OCI-LY7 (cell line): ENCODE measurements at regions not wholly inside any gene's neighbourhood (a gene's known extent, or its start where the extent isn't known, plus 50 kb on each side); places are given as distances from the start of the nearest gene placed in this dataset.

ENCODE experiments used
- BruUV-seq: library from RNA; stranded (reverse); fragments of 400-500 nt; replicated peaks from 2 replicates; lab custom pipeline; 2021; lab: Mats Ljungman, UMichigan
- CTCF ChIA-PET: fragments of 300-600 bp; sonication (Branson Sonifier 250); formaldehyde crosslinking; loops from one replicate; lab custom pipeline; 2022; ENCODE audit warnings: antibody characterized with exemption; ENCODE audit not compliant: unreplicated experiment; lab: Charles Lee
- POLR2A ChIA-PET: fragments of 300-600 bp; sonication (Branson Sonifier 250); formaldehyde crosslinking; loops from one replicate; lab custom pipeline; 2022; ENCODE audit warnings: antibody characterized with exemption; lab: Charles Lee
- DNase-seq: peaks from one replicate; pipeline ENCODE4 v3.0.0-alpha.2; 2015; ENCODE audit warnings: low spot score
- H2AFZ ChIP-seq: fragments of 200-600 bp; sonication (generic), shearing (Covaris generic); 2 replicates; pipeline ENCODE4 v1.6.1; 2014; ENCODE audit warnings: mild to moderate bottlenecking, antibody characterized with exemption, low read length, moderate library complexity
- H3K27ac ChIP-seq: fragments of 200-600 bp; sonication (generic); 2 replicates; pipeline ENCODE4 v1.5.1; 2014; ENCODE audit warnings: mixed run types, low read depth, mild to moderate bottlenecking, moderate library complexity, low read length, inconsistent platforms; ENCODE audit not compliant: poor library complexity, severe bottlenecking
- H3K36me3 ChIP-seq: fragments of 200-600 bp; sonication (generic); 2 replicates; pipeline ENCODE4 v1.6.1; 2014; ENCODE audit warnings: mild to moderate bottlenecking, antibody characterized with exemption, low read length, moderate library complexity, mixed read lengths; ENCODE audit not compliant: insufficient read depth
- H3K4me1 ChIP-seq: fragments of 200-600 bp; sonication (generic); 2 replicates; pipeline ENCODE4 v1.5.1; 2014; ENCODE audit warnings: mild to moderate bottlenecking, low read length; ENCODE audit not compliant: insufficient read depth, poor library complexity, severe bottlenecking
- H3K4me2 ChIP-seq: fragments of 200-600 bp; sonication (generic); 2 replicates; pipeline ENCODE4 v1.6.1; 2014; ENCODE audit warnings: mild to moderate bottlenecking, low read length
- H3K4me3 ChIP-seq: fragments of 200-600 bp; sonication (generic); 2 replicates; pipeline ENCODE4 v1.5.1; 2014; ENCODE audit warnings: mild to moderate bottlenecking, low read depth, low read length; ENCODE audit not compliant: poor library complexity, severe bottlenecking
- H3K79me2 ChIP-seq: fragments of 200-600 bp; sonication (generic); 2 replicates; pipeline ENCODE4 v1.6.1; 2016; ENCODE audit warnings: low read depth, mild to moderate bottlenecking, low read length, moderate library complexity, mixed read lengths; ENCODE audit not compliant: insufficient read depth
- H3K9me2 ChIP-seq: fragments of 200-600 bp; sonication (generic); 2 replicates; pipeline ENCODE4 v1.6.1; 2016; ENCODE audit warnings: mild to moderate bottlenecking, low read length, mixed read lengths; ENCODE audit not compliant: insufficient read depth
- H3K9me3 ChIP-seq: fragments of 200-600 bp; sonication (generic); 2 replicates; pipeline ENCODE4 v1.6.1; 2014; ENCODE audit warnings: mild to moderate bottlenecking, mixed run types, low read length, mixed read lengths
- H4K20me1 ChIP-seq: fragments of 200-600 bp; sonication (generic); 2 replicates; pipeline ENCODE4 v1.6.1; 2014; ENCODE audit warnings: mild to moderate bottlenecking, antibody characterized with exemption, low read length, moderate library complexity, mixed read lengths; ENCODE audit not compliant: insufficient read depth
- EZH2phosphoT487 ChIP-seq: fragments of 200-600 bp; sonication (generic); IDR thresholded peaks from 2 replicates; pipeline ENCODE4 v1.6.1; 2018; ENCODE audit warnings: low read depth, borderline replicate concordance, mild to moderate bottlenecking, mixed run types, antibody characterized with exemption, low read length, moderate library complexity, mixed read lengths
- intact Hi-C: fragments of 100-400 bp; cut with micrococcal nuclease; formaldehyde crosslinking; loops from one replicate; pipeline ENCODE4 v1.10.0; 2022; ENCODE audit not compliant: unreplicated experiment
- TF ChIP-seq, protein P1 (sequence below): fragments of 200-600 bp; sonication (generic); conservative IDR thresholded peaks from 2 replicates; pipeline ENCODE4 v1.5.1; 2014; ENCODE audit warnings: mild to moderate bottlenecking, antibody characterized with exemption, low read length, moderate library complexity, mixed read lengths

DNA sequence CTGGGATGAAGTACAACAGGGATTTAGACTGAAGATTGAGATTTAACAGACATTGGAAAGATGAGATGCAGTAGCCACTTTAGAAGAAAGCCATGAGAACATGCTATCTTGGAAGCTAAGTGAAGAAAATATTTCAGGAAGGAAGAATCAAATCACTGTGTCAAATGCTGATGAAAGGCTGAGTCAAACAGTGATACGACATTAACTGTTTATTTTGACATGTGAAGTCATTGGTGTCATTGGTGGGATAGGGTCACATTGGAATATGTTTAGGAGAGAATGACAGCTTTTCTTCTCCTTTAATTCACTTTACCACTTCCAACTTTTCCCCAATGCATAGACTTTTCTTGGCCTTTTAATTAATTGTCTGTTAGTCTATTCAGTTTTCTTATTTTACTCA, 653.0 kb upstream of the BOD1L1 start:
- ChIA-PET CTCF (no interaction called here), POLR2A (interaction anchor here (0.6 kb wide), 1 partner anchor 162 kb away, joined by 3 read pairs; no protein-coding TSS in a partner anchor)

DNA sequence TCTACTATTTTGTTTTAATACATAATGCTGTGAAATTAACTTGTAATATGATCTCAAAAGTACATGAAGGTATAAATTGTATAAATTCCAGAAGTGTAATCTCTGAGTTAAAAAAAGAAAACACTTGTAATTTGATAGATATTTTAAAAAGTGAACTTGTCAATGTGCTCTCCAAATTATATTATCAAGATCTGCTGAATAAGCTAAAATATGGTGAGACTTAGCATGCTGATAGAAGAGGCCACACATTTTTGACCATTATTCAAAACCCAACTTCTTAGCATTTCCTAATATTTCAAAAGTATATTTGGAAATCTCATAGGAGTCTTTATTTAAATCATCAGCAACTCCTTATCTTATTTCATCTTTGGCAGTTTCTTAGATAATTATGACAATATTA, 657.1 kb upstream of the BOD1L1 start:
- TF ChIP-seq, protein P1, sequence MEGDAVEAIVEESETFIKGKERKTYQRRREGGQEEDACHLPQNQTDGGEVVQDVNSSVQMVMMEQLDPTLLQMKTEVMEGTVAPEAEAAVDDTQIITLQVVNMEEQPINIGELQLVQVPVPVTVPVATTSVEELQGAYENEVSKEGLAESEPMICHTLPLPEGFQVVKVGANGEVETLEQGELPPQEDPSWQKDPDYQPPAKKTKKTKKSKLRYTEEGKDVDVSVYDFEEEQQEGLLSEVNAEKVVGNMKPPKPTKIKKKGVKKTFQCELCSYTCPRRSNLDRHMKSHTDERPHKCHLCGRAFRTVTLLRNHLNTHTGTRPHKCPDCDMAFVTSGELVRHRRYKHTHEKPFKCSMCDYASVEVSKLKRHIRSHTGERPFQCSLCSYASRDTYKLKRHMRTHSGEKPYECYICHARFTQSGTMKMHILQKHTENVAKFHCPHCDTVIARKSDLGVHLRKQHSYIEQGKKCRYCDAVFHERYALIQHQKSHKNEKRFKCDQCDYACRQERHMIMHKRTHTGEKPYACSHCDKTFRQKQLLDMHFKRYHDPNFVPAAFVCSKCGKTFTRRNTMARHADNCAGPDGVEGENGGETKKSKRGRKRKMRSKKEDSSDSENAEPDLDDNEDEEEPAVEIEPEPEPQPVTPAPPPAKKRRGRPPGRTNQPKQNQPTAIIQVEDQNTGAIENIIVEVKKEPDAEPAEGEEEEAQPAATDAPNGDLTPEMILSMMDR, result no peak
- no peak for TF ChIP-seq EZH2phosphoT487
- CTCF ChIA-PET, result no interaction called here
- intact Hi-C loops, result no loop called here

More for the DNA sequence above, 653.0 kb upstream of the BOD1L1 start:
- H4K20me1 ChIP-seq, result no peaks in the 10 kb centered on the region
- no peaks in the 10 kb centered on the region for H3K9me2 ChIP-seq
- no peaks in the 10 kb centered on the region for H3K9me3 ChIP-seq
- no peak overlapping the region for H2AFZ ChIP-seq
- intact Hi-C loops, result no loop called here
- no peak for TF ChIP-seq EZH2phosphoT487
- TF ChIP-seq, protein P1, result no peak
- no TSS peak for BruUV-seq
- H3K4me2 ChIP-seq, result no peak overlapping the region
- no peak overlapping the region for H3K4me3 ChIP-seq
- no peaks in the 10 kb centered on the region for H3K36me3 ChIP-seq
- no peak for DNase-seq
- no peak overlapping the region for H3K27ac ChIP-seq
- no peaks in the 10 kb centered on the region for H3K79me2 ChIP-seq
- H3K4me1 ChIP-seq, result no peaks in the 10 kb centered on the region

DNA sequence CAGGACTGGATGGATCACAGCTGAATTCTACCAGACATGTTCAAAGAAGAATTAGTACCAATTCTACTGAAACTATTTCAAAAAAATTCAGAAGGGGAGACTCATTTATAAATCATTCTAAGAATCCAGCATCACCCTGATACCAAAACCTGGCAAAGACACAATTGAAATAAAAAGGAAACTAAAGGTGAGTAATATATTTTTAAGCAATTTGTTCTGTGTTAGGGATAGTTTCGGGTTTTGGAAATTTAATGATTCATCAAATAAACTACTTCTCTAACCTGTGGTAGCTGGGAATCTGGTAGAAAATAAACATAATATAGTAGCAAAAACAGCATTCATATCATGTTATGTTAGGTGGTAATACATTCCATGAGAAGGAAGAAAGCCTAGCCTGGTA, 662.2 kb upstream of the BOD1L1 start:
- no peaks in the 10 kb centered on the region for H3K79me2 ChIP-seq
- BruUV-seq, result no TSS peak
- no peaks in the 10 kb centered on the region for H3K9me2 ChIP-seq

More for the DNA sequence above, 657.1 kb upstream of the BOD1L1 start:
- Histone ChIP-seq H3K4me1 (no peaks in the 10 kb centered on the region), H3K79me2 (no peaks in the 10 kb centered on the region), H4K20me1 (no peaks in the 10 kb centered on the region), H3K36me3 (no peaks in the 10 kb centered on the region), H2AFZ (no peak overlapping the region), H3K9me2 (no peaks in the 10 kb centered on the region), H3K4me3 (no peak overlapping the region), H3K9me3 (no peaks in the 10 kb centered on the region), H3K27ac (no peak overlapping the region), H3K4me2 (no peak overlapping the region)
- DNase-seq, result no peak
- POLR2A ChIA-PET, result interaction anchor here (0.7 to 1.4 kb wide), 3 partner anchors 15 to 74 kb away, joined by 3 to 4 read pairs (median 3); no protein-coding TSS in a partner anchor
- BruUV-seq, result no TSS peak

More for the DNA sequence above, 662.2 kb upstream of the BOD1L1 start:
- H3K4me3 ChIP-seq, result no peak overlapping the region
- no peaks in the 10 kb centered on the region for H3K36me3 ChIP-seq
- ChIA-PET CTCF (no interaction called here), POLR2A (no interaction called here)
- H3K4me2 ChIP-seq, result no peak overlapping the region
- no peak overlapping the region for H2AFZ ChIP-seq
- no peaks in the 10 kb centered on the region for H3K4me1 ChIP-seq
- H3K27ac ChIP-seq, result no peak overlapping the region
- TF ChIP-seq EZH2phosphoT487, result no peak
- TF ChIP-seq, protein P1, result no peak
- H4K20me1 ChIP-seq, result no peaks in the 10 kb centered on the region
- DNase-seq, result no peak
- intact Hi-C loops, result no loop called here
- H3K9me3 ChIP-seq, result no peaks in the 10 kb centered on the region
